Activated naive CD8-positive, alpha-beta T cell treated with anti-CD3 and anti-CD28 coated beads, Interleukin-2, amount 50 U/mL, for 24 hours (primary cell): ENCODE measurements at regions not wholly inside any gene's neighbourhood (a gene's known extent, or its start where the extent isn't known, plus 50 kb on each side); places are given as distances from the start of the nearest gene placed in this dataset.
A peak's percentile ranks its signal among the peaks of the same experiment; 100 is the strongest.
"Not testable (repeated sequence)": the region's sequence is repeated elsewhere in the genome, so short reads cannot be mapped to it uniquely, and the experiment has no call there.

Source experiments
- ATAC-seq: fragments of 150-1000 bp; cut with Tn5 transposase; one replicate; pipeline ENCODE4 v1.10.0; 2021
- DNase-seq: peaks from one replicate; pipeline ENCODE4 v3.0.0; 2021
- H3K27ac Mint-ChIP-seq: one replicate; pipeline ENCODE4 v1.8.0; 2021; ENCODE audit warnings: mild to moderate bottlenecking, mixed read lengths
- H3K27me3 Mint-ChIP-seq: one replicate; pipeline ENCODE4 v1.8.0; 2021; ENCODE audit warnings: mixed read lengths
- H3K36me3 Mint-ChIP-seq: one replicate; pipeline ENCODE4 v1.8.0; 2021; ENCODE audit warnings: low read depth, mixed read lengths
- H3K4me1 Mint-ChIP-seq: one replicate; pipeline ENCODE4 v1.8.0; 2021; ENCODE audit warnings: mixed read lengths
- H3K4me3 Mint-ChIP-seq: one replicate; pipeline ENCODE4 v1.8.0; 2021; ENCODE audit warnings: mild to moderate bottlenecking, moderate library complexity, mixed read lengths
- H3K9me3 Mint-ChIP-seq: one replicate; pipeline ENCODE4 v1.8.0; 2021; ENCODE audit warnings: mixed read lengths

DNA sequence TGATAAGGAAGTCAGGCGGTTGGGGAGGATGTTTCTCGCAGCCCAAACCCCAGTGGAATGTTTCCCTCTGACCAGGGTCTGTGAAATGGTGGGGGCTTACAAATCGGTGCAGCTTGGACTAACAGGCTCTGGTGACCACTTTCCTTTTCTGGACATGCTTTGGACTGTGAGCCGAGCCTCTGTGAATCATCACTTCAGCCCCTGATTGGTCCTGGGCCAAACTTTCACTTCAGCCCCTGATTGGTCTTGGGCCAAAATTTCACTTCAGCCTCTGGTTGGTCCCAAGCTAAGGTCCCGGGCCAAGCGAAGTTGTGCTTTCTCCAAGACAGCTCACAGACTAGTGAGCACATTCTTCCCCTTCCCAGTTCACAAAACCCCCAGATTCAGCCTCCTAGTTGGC lies 223.7 kb upstream of the ANKRD20A1 start:
- ATAC-seq, H3K27me3 Mint-ChIP-seq, H3K4me1 Mint-ChIP-seq, H3K27ac Mint-ChIP-seq, H3K4me3 Mint-ChIP-seq, H3K36me3 Mint-ChIP-seq, DNase-seq, H3K9me3 Mint-ChIP-seq: not testable (repeated sequence)

GRCh38 chr9:67611900-67612299 lies 246.8 kb upstream of the ANKRD20A1 start:
- not testable (repeated sequence) for H3K9me3 Mint-ChIP-seq, H3K36me3 Mint-ChIP-seq

DNA sequence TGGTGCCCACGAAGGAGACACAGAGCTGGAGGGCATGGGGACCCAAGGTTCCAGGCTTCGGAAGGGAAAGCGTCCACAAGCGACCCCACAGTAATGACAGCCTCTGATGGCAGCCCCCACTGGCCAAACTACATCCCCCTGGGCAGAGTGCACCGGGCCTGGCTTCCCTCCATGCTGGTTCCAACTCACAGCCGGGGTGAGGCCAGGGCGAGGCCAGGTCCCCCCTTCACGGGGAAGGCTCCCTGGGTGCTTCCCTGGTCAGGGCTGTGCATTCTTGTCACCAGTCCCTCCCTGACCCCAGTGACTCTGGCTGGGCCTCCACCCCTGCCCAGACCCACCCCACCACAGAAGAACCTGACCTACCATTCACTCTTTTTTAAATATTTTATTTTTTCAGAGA lies 248.9 kb upstream of the ANKRD20A1 start:
- ATAC-seq, H3K36me3 Mint-ChIP-seq, H3K27ac Mint-ChIP-seq, DNase-seq, H3K9me3 Mint-ChIP-seq, H3K4me1 Mint-ChIP-seq, H3K4me3 Mint-ChIP-seq, H3K27me3 Mint-ChIP-seq: not testable (repeated sequence)

More at GRCh38 chr9:67611900-67612299, 246.8 kb upstream of the ANKRD20A1 start:
- not testable (repeated sequence) for DNase-seq, H3K4me1 Mint-ChIP-seq, H3K27ac Mint-ChIP-seq, H3K4me3 Mint-ChIP-seq, H3K27me3 Mint-ChIP-seq
- peak; percentile 7 for ATAC-seq

GRCh38 chr9:67609435-67609834 lies 249.3 kb upstream of the ANKRD20A1 start:
- H3K9me3 Mint-ChIP-seq, result not testable (repeated sequence)

GRCh38 chr9:67605113-67605512 lies 253.6 kb upstream of the ANKRD20A1 start:
- H3K4me1 Mint-ChIP-seq, H3K9me3 Mint-ChIP-seq, H3K4me3 Mint-ChIP-seq, H3K27ac Mint-ChIP-seq, H3K27me3 Mint-ChIP-seq, DNase-seq, ATAC-seq, H3K36me3 Mint-ChIP-seq: not testable (repeated sequence)

More at GRCh38 chr9:67609435-67609834, 249.3 kb upstream of the ANKRD20A1 start:
- H3K27ac Mint-ChIP-seq, H3K27me3 Mint-ChIP-seq, H3K4me1 Mint-ChIP-seq, ATAC-seq, H3K4me3 Mint-ChIP-seq, DNase-seq, H3K36me3 Mint-ChIP-seq: not testable (repeated sequence)

- not testable (repeated sequence) for H3K9me3 Mint-ChIP-seq, H3K27me3 Mint-ChIP-seq, H3K27ac Mint-ChIP-seq, ATAC-seq, H3K4me1 Mint-ChIP-seq, H3K4me3 Mint-ChIP-seq, DNase-seq, H3K36me3 Mint-ChIP-seq
Observed at GRCh38 chr9:67603609-67604008, 255.1 kb upstream of the ANKRD20A1 start.

DNA sequence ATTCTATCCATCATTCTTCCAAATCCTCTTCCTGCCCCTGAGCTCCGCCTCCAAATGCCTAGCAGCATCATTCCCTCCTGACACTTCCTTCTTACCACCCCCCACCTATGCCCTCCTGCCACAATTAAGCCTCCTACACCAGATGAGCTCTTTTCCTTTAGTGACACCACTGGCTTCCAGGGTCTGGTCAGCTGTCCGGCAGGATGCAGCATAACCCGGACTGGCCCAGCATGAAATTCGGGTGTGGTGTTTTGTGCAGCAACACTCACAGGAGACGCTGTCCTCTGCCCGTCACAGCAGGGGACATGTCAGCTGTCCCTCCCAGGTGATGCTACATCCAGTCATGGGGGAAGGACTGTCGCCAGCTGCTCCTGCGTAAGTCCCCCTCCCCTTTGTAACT lies 266.3 kb upstream of the ANKRD20A1 start:
- not testable (repeated sequence) for H3K36me3 Mint-ChIP-seq, H3K9me3 Mint-ChIP-seq, ATAC-seq, H3K27me3 Mint-ChIP-seq, H3K4me1 Mint-ChIP-seq, DNase-seq, H3K4me3 Mint-ChIP-seq, H3K27ac Mint-ChIP-seq

- not testable (repeated sequence) for H3K27ac Mint-ChIP-seq, H3K9me3 Mint-ChIP-seq, H3K4me1 Mint-ChIP-seq, H3K27me3 Mint-ChIP-seq, H3K36me3 Mint-ChIP-seq, H3K4me3 Mint-ChIP-seq, DNase-seq, ATAC-seq
Observed at GRCh38 chr9:67555874-67556273, 302.9 kb upstream of the ANKRD20A1 start.

- not testable (repeated sequence) for H3K9me3 Mint-ChIP-seq, ATAC-seq, H3K36me3 Mint-ChIP-seq, DNase-seq, H3K4me1 Mint-ChIP-seq, H3K27me3 Mint-ChIP-seq, H3K4me3 Mint-ChIP-seq, H3K27ac Mint-ChIP-seq
Observed at GRCh38 chr9:67550044-67550443, 308.7 kb upstream of the ANKRD20A1 start.

GRCh38 chr9:67529834-67530233 lies 328.9 kb upstream of the ANKRD20A1 start:
- not testable (repeated sequence) for H3K36me3 Mint-ChIP-seq, DNase-seq, H3K27ac Mint-ChIP-seq, H3K27me3 Mint-ChIP-seq, H3K9me3 Mint-ChIP-seq, H3K4me3 Mint-ChIP-seq, ATAC-seq, H3K4me1 Mint-ChIP-seq

- not testable (repeated sequence) for H3K36me3 Mint-ChIP-seq, H3K27me3 Mint-ChIP-seq, H3K4me1 Mint-ChIP-seq, DNase-seq, H3K4me3 Mint-ChIP-seq, H3K27ac Mint-ChIP-seq, H3K9me3 Mint-ChIP-seq, ATAC-seq
Observed at GRCh38 chr9:67516938-67517337, 341.8 kb upstream of the ANKRD20A1 start.

DNA sequence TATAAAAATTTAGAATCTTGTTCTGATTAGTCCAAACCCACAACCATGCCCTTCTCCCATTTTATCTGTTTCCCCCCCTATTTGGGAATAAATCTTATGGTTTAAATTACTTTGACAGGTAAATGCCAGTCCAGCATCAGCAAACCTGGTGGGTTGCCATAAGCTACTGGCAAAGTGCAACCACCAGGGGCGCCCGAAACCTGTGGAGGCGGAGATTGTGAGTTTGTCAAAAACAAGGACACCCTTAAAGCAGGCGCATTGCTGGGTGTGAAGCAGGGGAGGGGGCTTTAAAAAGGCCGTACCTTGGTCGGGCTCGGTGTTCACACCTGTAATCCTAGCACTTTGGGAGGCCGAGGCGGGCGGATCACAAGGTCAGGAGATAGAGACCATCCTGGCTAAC lies 344.1 kb upstream of the ANKRD20A1 start:
- H3K9me3 Mint-ChIP-seq, ATAC-seq, H3K4me3 Mint-ChIP-seq, H3K4me1 Mint-ChIP-seq, DNase-seq, H3K36me3 Mint-ChIP-seq, H3K27ac Mint-ChIP-seq, H3K27me3 Mint-ChIP-seq: not testable (repeated sequence)

DNA sequence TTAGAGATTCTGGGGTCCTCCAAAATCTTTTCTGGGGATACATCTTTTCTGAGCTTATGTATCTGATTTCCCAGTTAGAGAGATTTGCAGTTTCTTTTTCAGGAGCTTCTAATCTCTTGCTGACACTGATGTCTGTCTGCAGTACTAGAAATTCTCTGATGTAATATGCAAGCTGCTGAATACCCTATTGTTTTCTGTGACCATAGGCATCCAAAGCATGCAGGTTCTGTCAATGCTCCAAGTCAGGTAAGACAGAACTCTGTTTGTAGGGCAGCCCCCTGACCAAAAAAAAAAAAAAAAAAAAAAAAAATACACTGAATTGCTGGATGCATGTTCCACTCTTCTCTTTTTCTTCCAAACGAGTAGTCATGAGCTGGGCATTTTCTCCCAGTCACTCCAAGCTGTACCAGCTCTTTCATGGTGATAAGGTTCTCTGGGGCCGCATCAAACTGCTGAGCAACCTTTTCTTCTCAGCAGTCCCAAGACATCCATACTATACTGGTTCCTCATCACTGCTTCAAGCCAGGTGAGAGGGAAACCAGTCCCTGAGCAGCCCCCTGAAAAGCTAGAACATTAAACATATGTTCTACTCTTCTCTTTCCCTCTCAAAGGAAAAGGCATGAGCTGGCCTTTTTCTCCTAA lies 354.9 kb upstream of the ANKRD20A1 start:
- H3K27ac Mint-ChIP-seq, DNase-seq, H3K27me3 Mint-ChIP-seq, H3K36me3 Mint-ChIP-seq, ATAC-seq, H3K4me1 Mint-ChIP-seq, H3K4me3 Mint-ChIP-seq, H3K9me3 Mint-ChIP-seq: not testable (repeated sequence)

DNA sequence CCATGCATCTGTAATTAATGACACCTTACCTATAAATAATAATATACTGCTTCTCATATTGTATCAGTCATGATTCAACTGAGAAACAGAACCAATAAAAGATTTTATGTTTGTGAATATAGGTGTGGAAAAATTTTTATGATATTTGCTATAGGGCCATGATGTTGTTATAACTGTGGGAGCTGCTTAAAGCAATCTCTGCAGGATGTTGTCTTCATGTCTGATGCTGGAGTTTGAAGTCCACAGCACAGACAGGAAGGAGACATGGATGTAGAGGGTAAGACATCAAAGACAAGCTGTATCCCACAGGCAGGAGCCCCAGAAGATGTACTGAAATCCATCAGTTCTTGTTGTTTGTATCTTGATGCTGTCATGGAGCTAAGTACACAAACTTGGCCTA lies 366.7 kb upstream of the ANKRD20A1 start:
- not testable (repeated sequence) for H3K9me3 Mint-ChIP-seq, H3K4me3 Mint-ChIP-seq, H3K27me3 Mint-ChIP-seq, H3K27ac Mint-ChIP-seq, H3K4me1 Mint-ChIP-seq, ATAC-seq, H3K36me3 Mint-ChIP-seq, DNase-seq

- H3K4me1 Mint-ChIP-seq, H3K27ac Mint-ChIP-seq, H3K36me3 Mint-ChIP-seq, H3K4me3 Mint-ChIP-seq, H3K9me3 Mint-ChIP-seq, H3K27me3 Mint-ChIP-seq, DNase-seq, ATAC-seq: not testable (repeated sequence)
Observed at GRCh38 chr9:67477465-67477864, 381.3 kb upstream of the ANKRD20A1 start.

DNA sequence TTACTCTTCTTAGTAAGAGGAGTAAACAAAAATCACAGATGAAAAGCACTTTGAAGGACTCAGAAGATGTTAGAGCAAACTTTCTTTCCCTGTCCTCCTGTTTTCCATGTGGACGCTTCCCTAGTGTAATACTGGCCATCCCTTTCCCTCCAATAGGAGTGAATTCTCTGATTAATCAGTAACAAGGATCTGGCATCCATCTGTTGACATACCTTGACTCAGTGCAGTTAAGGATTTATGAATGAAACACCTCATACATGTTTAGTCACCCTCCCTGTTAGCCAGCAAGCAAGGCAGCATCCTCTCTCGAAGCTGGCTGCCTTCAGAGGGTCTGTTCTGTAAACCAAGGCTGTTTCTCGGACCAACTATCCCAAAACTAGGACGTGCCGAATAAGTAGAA lies 388.0 kb upstream of the ANKRD20A1 start:
- not testable (repeated sequence) for H3K27me3 Mint-ChIP-seq, H3K27ac Mint-ChIP-seq, H3K9me3 Mint-ChIP-seq, H3K4me3 Mint-ChIP-seq, H3K4me1 Mint-ChIP-seq, DNase-seq, H3K36me3 Mint-ChIP-seq, ATAC-seq
